ENCODE measurements at regions not wholly inside any gene's neighbourhood (a gene's known extent, or its start where the extent isn't known, plus 50 kb on each side); places are given as distances from the start of the nearest gene placed in this dataset.

- TF ChIP-seq CTCF (IDR thresholded peaks at IDR 0.05; ENCODE audit: borderline replicate concordance, extremely low read depth, low read length, poor library complexity, severe bottlenecking) (no peak), EZH2 (IDR thresholded peaks at IDR 0.05; ENCODE audit: borderline replicate concordance, low read depth, low read length, severe bottlenecking) (no peak)
These were observed 408.0 kb downstream of the LRRIQ3 start for GRCh38 chr1:73789965-73790364.
